Neural cell (in vitro differentiated cells): ENCODE measurements at regions not wholly inside any gene's neighbourhood (a gene's known extent, or its start where the extent isn't known, plus 50 kb on each side); places are given as distances from the start of the nearest gene placed in this dataset.

Experiments
- EP300 ChIP-seq: fragments of 450-650 bp; conservative IDR thresholded peaks from 2 replicates; pipeline ENCODE4 v1.6.1; 2014; ENCODE audit warnings: antibody characterized with exemption, mild to moderate bottlenecking, moderate library complexity; ENCODE audit not compliant: poor library complexity, severe bottlenecking
- EZH2 ChIP-seq: fragments of 200-600, 300-800 bp; shearing (Covaris generic), sonication (generic); IDR thresholded peaks from 2 replicates; pipeline ENCODE4 v1.6.1; 2014; ENCODE audit warnings: antibody characterized with exemption, low read length, borderline replicate concordance, mild to moderate bottlenecking; ENCODE audit not compliant: insufficient read depth, poor library complexity, severe bottlenecking
- MXI1 ChIP-seq: fragments of 450-650 bp; conservative IDR thresholded peaks from 2 replicates; pipeline ENCODE4 v1.6.1; 2014; ENCODE audit warnings: antibody characterized with exemption, mild to moderate bottlenecking; ENCODE audit not compliant: poor library complexity, severe bottlenecking
- POLR2AphosphoS5 ChIP-seq: IDR thresholded peaks from 2 replicates; pipeline ENCODE4 v1.6.1; 2012
- RAD21 ChIP-seq: fragments of 450-650 bp; conservative IDR thresholded peaks from 2 replicates; pipeline ENCODE4 v1.6.1; 2014; ENCODE audit warnings: antibody characterized with exemption, mild to moderate bottlenecking, moderate library complexity
- REST ChIP-seq: IDR thresholded peaks from 2 replicates; pipeline ENCODE4 v1.6.1; 2012; ENCODE audit warnings: borderline replicate concordance
- SMC3 ChIP-seq: fragments of 450-650 bp; conservative IDR thresholded peaks from 2 replicates; pipeline ENCODE4 v1.6.1; 2014; ENCODE audit warnings: antibody characterized with exemption, mild to moderate bottlenecking, moderate library complexity; ENCODE audit not compliant: poor library complexity
- TAF1 ChIP-seq: IDR thresholded peaks from 2 replicates; pipeline ENCODE4 v1.6.1; 2012; ENCODE audit warnings: low read depth
- TF ChIP-seq, protein P1 (sequence below): fragments of 450-650 bp; IDR thresholded peaks from 2 replicates; pipeline ENCODE4 v1.5.1; 2014; ENCODE audit warnings: antibody characterized with exemption, mild to moderate bottlenecking, moderate library complexity; ENCODE audit not compliant: poor library complexity, severe bottlenecking

DNA sequence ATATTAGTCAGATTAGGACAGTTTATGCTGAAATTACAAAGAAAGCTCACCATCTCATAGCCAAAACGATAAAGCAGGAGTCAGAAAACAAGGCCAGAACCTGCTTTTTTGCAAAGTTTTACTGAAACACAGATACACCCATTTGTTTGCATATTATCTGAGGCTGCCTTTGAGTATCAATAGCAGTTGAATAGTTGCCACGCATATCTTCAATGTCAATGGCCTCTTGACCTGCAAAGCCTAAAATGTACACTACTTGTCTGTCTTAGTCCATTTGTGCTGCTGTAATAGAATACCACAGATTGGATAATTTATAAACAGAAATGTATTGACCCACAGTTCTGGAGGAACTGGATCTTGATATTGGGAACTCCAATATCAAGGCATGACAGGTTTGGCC is 94.1 kb upstream of the NT5E start:
- TF ChIP-seq, protein P1, sequence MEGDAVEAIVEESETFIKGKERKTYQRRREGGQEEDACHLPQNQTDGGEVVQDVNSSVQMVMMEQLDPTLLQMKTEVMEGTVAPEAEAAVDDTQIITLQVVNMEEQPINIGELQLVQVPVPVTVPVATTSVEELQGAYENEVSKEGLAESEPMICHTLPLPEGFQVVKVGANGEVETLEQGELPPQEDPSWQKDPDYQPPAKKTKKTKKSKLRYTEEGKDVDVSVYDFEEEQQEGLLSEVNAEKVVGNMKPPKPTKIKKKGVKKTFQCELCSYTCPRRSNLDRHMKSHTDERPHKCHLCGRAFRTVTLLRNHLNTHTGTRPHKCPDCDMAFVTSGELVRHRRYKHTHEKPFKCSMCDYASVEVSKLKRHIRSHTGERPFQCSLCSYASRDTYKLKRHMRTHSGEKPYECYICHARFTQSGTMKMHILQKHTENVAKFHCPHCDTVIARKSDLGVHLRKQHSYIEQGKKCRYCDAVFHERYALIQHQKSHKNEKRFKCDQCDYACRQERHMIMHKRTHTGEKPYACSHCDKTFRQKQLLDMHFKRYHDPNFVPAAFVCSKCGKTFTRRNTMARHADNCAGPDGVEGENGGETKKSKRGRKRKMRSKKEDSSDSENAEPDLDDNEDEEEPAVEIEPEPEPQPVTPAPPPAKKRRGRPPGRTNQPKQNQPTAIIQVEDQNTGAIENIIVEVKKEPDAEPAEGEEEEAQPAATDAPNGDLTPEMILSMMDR = no peak
- TF ChIP-seq EP300 (no peak), EZH2 (no peak), POLR2AphosphoS5 (no peak), TAF1 (no peak), SMC3 (no peak), MXI1 (no peak), REST (no peak), RAD21 (no peak)
